ENCODE measurements at regions not wholly inside any gene's neighbourhood (a gene's known extent, or its start where the extent isn't known, plus 50 kb on each side); places are given as distances from the start of the nearest gene placed in this dataset.

DNA sequence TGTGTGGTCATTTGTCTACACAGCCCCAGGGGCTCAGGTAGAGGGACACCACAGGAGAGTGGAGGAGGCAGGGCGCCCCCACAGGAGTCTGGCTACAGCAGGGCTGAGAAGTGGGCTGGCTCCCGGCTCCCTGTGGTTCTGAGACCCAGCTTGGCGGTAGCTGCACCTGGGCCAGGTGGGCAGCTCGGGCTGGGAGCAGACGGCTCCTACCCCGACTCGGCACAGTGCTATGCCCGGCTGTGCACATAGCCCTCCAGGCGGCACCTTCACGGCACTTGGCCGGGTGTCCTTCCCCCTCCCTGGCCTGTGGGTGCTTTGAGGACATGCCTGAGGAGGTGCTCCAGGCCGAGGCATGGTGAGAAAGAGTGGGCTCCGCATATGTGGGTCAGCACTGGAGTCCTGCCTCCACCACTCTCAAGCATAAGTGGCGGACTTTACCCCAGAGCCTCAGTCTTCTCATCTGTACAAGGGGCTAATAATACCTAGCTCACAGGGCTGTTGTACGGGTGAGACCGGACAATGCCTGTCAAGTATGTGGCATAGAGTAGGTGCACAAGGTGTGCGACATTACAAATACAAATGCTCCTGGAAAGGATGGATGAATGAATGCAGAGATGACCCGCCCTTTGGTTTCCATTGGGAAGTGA lies 50.1 kb upstream of the JPH3 start:
- no peak overlapping the region for H3K4me3 ChIP-seq (ENCODE audit: low read depth, low read length)
- in situ Hi-C loops (cut with HindIII; ENCODE audit: low sequenced_read_pairs) = no loop called here
- TF ChIP-seq, protein P1, sequence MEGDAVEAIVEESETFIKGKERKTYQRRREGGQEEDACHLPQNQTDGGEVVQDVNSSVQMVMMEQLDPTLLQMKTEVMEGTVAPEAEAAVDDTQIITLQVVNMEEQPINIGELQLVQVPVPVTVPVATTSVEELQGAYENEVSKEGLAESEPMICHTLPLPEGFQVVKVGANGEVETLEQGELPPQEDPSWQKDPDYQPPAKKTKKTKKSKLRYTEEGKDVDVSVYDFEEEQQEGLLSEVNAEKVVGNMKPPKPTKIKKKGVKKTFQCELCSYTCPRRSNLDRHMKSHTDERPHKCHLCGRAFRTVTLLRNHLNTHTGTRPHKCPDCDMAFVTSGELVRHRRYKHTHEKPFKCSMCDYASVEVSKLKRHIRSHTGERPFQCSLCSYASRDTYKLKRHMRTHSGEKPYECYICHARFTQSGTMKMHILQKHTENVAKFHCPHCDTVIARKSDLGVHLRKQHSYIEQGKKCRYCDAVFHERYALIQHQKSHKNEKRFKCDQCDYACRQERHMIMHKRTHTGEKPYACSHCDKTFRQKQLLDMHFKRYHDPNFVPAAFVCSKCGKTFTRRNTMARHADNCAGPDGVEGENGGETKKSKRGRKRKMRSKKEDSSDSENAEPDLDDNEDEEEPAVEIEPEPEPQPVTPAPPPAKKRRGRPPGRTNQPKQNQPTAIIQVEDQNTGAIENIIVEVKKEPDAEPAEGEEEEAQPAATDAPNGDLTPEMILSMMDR (IDR thresholded peaks at IDR 0.05; ENCODE audit: low read depth, low read length) = no peak
- DNase-seq (ENCODE audit: low read depth, low spot score) = no peak

DNA sequence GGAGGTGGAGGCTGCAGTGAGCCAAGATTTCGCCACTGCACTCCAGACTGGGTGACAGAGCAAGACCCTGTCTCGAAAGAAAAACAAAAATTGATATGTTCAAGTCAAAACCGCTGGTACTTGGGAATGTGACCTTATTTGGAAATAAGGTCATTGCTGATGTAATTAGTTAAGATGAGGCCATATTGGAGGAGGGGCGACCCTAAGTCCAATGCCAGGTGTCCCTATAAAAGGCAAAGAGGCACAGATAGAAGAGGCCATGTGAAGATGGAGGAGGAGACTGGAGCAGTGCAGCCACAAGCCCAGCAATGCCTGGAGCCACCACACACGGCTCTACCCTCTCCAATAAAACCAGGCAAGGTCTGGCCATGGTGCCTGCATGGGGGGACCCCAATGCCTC lies 50.8 kb upstream of the JPH3 start:
- TF ChIP-seq, protein P1 (IDR thresholded peaks at IDR 0.05; ENCODE audit: low read depth, low read length) = no peak
- DNase-seq (ENCODE audit: low read depth, low spot score) = no peak
- no peak overlapping the region for H3K4me3 ChIP-seq (ENCODE audit: low read depth, low read length)
- in situ Hi-C loops (cut with HindIII; ENCODE audit: low sequenced_read_pairs) = no loop called here

DNA sequence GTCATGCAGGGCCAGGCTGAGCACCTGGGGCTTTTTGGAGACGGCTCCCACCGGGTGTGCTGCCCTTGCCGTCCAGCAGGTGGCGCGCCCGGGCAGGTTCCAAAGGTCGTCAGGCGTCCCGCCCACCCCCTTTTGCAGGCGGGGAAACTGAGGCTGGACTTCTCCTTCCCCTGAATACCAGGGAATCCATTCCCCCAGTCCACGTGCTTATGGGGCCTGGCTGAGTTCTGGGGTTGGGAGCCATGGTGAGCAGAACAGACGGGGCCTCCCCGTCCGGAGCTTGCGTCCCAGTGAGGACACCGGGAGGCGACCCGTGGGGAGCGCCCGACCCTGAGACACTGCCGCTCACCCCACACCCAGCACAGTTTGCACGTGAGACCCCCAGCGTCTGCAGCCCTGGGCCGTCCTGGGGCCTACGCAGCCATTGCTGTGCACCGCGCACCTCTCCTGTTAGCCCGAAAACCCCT lies 51.8 kb upstream of the JPH3 start:
- DNase-seq (ENCODE audit: low read depth, low spot score) = no peak
- in situ Hi-C loops (cut with HindIII; ENCODE audit: low sequenced_read_pairs) = no loop called here
- TF ChIP-seq, protein P1 (IDR thresholded peaks at IDR 0.05; ENCODE audit: low read depth, low read length) = peak; percentile 96
- H3K4me3 ChIP-seq (ENCODE audit: low read depth, low read length) = no peak overlapping the region

DNA sequence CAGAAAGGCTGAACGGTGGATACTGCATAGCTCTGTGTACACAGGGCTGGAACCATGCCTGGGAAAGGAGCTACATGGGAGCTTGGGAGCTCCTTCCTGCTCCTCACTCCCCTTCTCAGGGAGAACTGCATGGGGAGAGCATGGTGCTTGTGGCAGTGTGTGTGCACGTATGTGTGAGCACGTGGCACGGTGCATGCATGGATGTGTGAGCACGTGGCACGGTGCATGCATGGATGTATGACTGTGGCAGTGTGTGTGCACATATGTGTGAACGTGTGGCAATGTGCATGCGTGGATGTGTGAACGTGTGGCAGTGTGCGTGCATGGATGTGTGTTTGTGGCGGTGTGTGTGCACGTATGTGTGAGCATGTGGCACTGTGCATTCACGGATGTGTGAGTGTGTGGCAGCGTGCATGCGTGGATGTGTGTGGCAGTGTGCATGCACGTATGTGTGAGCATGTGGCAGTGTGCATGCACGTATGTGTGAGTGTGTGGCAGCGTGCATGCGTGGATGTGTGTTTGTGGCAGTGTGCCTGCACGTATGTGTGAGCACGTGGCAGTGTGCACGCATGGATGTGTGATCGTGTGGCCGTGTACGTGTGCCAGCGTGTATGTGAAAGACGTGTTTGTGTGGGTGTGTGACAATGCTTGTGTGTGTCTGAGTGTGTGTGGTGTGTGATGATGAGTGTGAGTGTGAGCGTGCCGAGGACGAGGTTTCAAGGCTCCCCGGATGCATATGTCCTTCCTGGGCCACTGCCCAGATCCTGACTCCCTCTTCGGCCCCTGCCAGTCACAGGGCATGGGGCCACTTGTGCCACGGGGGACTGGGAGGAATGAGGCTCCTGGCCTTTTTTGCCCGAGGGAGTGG lies 52.4 kb upstream of the JPH3 start:
- TF ChIP-seq, protein P1 (IDR thresholded peaks at IDR 0.05; ENCODE audit: low read depth, low read length) = no peak
- H3K4me3 ChIP-seq (ENCODE audit: low read depth, low read length) = no peak overlapping the region
- in situ Hi-C loops (cut with HindIII; ENCODE audit: low sequenced_read_pairs) = no loop called here
- DNase-seq (ENCODE audit: low read depth, low spot score) = no peak

DNA sequence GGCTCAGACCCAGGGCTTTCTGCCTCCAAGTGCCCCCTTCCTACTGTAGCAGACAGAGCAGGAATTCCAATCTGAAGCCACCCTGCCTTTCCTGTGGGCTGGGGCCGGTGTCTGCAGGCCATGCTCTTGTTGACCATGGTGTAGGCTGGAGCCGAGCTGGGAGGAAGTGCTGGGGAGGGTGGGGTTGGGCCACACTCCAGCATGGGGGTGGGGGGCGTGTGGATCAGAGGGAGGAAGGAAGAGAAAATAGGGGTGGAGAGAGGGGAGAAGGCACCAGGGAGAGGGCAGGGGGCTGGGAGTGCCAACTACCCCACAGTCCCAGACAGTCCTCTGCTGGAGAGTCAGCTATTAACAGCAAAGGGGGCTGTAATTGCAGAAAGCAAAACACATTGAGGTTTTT lies 54.3 kb upstream of the JPH3 start:
- in situ Hi-C loops (cut with HindIII; ENCODE audit: low sequenced_read_pairs) = no loop called here
- TF ChIP-seq, protein P1 (IDR thresholded peaks at IDR 0.05; ENCODE audit: low read depth, low read length) = no peak
- no peak overlapping the region for H3K4me3 ChIP-seq (ENCODE audit: low read depth, low read length)
- no peak for DNase-seq (ENCODE audit: low read depth, low spot score)

DNA sequence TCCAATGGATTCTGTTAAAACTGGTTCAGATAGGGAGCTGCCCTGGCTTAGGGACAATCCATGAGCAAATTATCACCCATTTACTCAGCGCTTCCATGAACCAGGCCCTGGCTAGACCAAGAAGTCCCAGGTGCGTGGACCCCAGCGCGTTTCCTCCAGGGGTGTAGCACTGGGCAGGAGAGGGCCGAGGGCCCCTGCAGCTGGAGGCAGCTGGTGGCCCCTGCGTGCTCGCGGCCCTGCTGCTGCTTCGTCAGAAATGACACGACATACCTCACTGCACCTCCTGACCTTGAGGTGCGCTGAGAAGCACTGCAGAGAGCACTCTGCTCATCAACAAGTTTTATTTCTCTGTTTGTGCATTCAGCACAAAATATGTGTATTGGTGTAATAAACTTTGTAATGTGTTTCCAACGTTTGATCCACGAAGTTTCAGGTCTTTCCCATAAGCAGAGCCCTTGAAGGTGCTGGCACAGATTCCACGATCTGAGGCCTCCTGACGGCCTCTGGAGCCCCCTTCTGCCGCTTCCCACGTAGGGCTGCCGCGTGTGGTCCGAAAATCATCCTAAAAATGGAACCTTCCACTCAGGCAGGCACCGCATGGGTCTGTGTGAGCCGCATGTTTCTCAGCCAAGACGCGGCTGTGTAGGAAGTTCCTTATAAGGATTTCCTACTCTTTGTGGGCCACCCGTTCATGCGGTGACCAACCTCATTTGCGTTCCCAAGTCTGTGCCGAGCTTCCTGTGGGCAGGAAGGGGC lies 50.8 kb upstream of the ZCCHC14 start:
- H3K4me3 ChIP-seq (ENCODE audit: low read depth, low read length) = no peak overlapping the region
- in situ Hi-C loops (cut with HindIII; ENCODE audit: low sequenced_read_pairs) = no loop called here
- TF ChIP-seq, protein P1 (IDR thresholded peaks at IDR 0.05; ENCODE audit: low read depth, low read length) = peak; percentile 7
- no peak for DNase-seq (ENCODE audit: low read depth, low spot score)

Data from astrocyte of the spinal cord (primary cell).